IMR-90 (cell line): ENCODE measurements at regions not wholly inside any gene's neighbourhood (a gene's known extent, or its start where the extent isn't known, plus 50 kb on each side); places are given as distances from the start of the nearest gene placed in this dataset.

ENCODE experiments used
- ATAC-seq: fragments of 200-7000 bp; cut with Tn5 transposase; 2 replicates; pipeline ENCODE4 v1.9.1; 2020; ENCODE audit warnings: low read depth, mild to moderate bottlenecking, moderate library complexity
- BruUV-seq: library from RNA; stranded (reverse); fragments of 400-500 nt; replicated peaks from 2 replicates; lab custom pipeline; 2021; lab: Mats Ljungman, UMichigan
- CTCF ChIA-PET: fragments of 300-600 bp; formaldehyde crosslinking; extraction: SDS; loops from one replicate; lab custom pipeline; 2021; ENCODE audit warnings: antibody characterized with exemption; lab: Yijun Ruan, JAX
- POLR2A ChIA-PET: fragments of 300-600 bp; sonication (Branson Sonifier 250); formaldehyde crosslinking; loops from one replicate; lab custom pipeline; 2022; ENCODE audit warnings: antibody characterized with exemption; ENCODE audit not compliant: unreplicated experiment; lab: Charles Lee
- DNase-seq: peaks from one replicate; pipeline ENCODE4 v3.0.0; 2013
- H2AFZ ChIP-seq: replicated peaks from 2 replicates; pipeline ENCODE3; 2013; ENCODE audit warnings: low read length, mild to moderate bottlenecking; ENCODE audit not compliant: poor library complexity
- H2AK5ac ChIP-seq: 2 replicates; pipeline ENCODE4 v1.6.1; 2013; ENCODE audit warnings: low read depth, low read length, inconsistent platforms
- H2AK9ac ChIP-seq: replicated peaks from 2 replicates; pipeline ENCODE3; 2013; ENCODE audit warnings: mild to moderate bottlenecking, low read depth, low read length, moderate library complexity; ENCODE audit not compliant: poor library complexity
- H2BK120ac ChIP-seq: 2 replicates; pipeline ENCODE4 v1.6.1; 2013; ENCODE audit warnings: low read depth, low read length, inconsistent platforms
- H2BK15ac ChIP-seq: 3 replicates; pipeline ENCODE4 v1.6.1; 2013; ENCODE audit warnings: low read depth, low read length, inconsistent platforms
- H2BK20ac ChIP-seq: 2 replicates; pipeline ENCODE4 v1.6.1; 2013; ENCODE audit warnings: low read depth, mild to moderate bottlenecking, inconsistent platforms, low read length, moderate library complexity
- H2BK5ac ChIP-seq: 2 replicates; pipeline ENCODE4 v1.6.1; 2013; ENCODE audit warnings: mild to moderate bottlenecking, low read depth, low read length, inconsistent platforms; ENCODE audit not compliant: poor library complexity, severe bottlenecking
- H3K14ac ChIP-seq: replicated peaks from 2 replicates; pipeline ENCODE4 v1.6.1; 2013; ENCODE audit warnings: low read depth, low read length, inconsistent platforms
- H3K18ac ChIP-seq: 2 replicates; pipeline ENCODE4 v1.6.1; 2013; ENCODE audit warnings: low read depth, low read length, control low read depth
- H3K23ac ChIP-seq: 2 replicates; pipeline ENCODE4 v1.6.1; 2013; ENCODE audit warnings: low read depth, low read length, inconsistent platforms
- H3K27ac ChIP-seq: 2 replicates; pipeline ENCODE4 v1.5.1; 2013; ENCODE audit warnings: mild to moderate bottlenecking, control low read depth, low read length; ENCODE audit not compliant: insufficient read depth
- H3K27me3 ChIP-seq: 2 replicates; pipeline ENCODE4 v1.6.1; 2013; ENCODE audit warnings: low read length; ENCODE audit not compliant: control insufficient read depth, insufficient read depth
- H3K36me3 ChIP-seq: 2 replicates; pipeline ENCODE4 v1.6.1; 2013; ENCODE audit warnings: low read length, mixed read lengths; ENCODE audit not compliant: control insufficient read depth, insufficient read depth
- H3K4ac ChIP-seq: 2 replicates; pipeline ENCODE4 v1.6.1; 2013; ENCODE audit warnings: low read depth, low read length, inconsistent platforms
- H3K4me1 ChIP-seq: 2 replicates; pipeline ENCODE4 v1.6.1; 2013; ENCODE audit warnings: low read length, mixed read lengths; ENCODE audit not compliant: control insufficient read depth, insufficient read depth
- H3K4me2 ChIP-seq: 2 replicates; pipeline ENCODE4 v1.6.1; 2013; ENCODE audit warnings: low read depth, mild to moderate bottlenecking, control low read depth, low read length, moderate library complexity
- H3K4me3 ChIP-seq: 2 replicates; pipeline ENCODE4 v1.5.1; 2013; ENCODE audit warnings: low read depth, mild to moderate bottlenecking, control low read depth, low read length, moderate library complexity; ENCODE audit not compliant: insufficient read depth
- H3K56ac ChIP-seq: 2 replicates; pipeline ENCODE4 v1.6.1; 2013; ENCODE audit warnings: low read length, inconsistent platforms; ENCODE audit not compliant: insufficient read depth; ENCODE audit errors: extremely low read depth
- H3K79me1 ChIP-seq, 2 experiments: 2 replicates each; pipeline ENCODE4 v1.6.1; 2013; ENCODE audit warnings: low read length in 2 of 2, inconsistent platforms in 1 of 2, low read depth in 1 of 2
- H3K9ac ChIP-seq: 2 replicates; pipeline ENCODE4 v1.6.1; 2013; ENCODE audit warnings: low read depth, low read length, control low read depth
- H3K9me1 ChIP-seq: 2 replicates; pipeline ENCODE4 v1.6.1; 2013; ENCODE audit warnings: low read length, inconsistent platforms; ENCODE audit not compliant: insufficient read depth
- H3K9me3 ChIP-seq: 2 replicates; pipeline ENCODE4 v1.6.1; 2013; ENCODE audit warnings: low read length; ENCODE audit not compliant: control insufficient read depth, insufficient read depth
- H4K20me1 ChIP-seq: 2 replicates; pipeline ENCODE4 v1.6.1; 2013; ENCODE audit warnings: low read length, inconsistent platforms; ENCODE audit not compliant: insufficient read depth
- H4K5ac ChIP-seq: 2 replicates; pipeline ENCODE4 v1.6.1; 2013; ENCODE audit warnings: mild to moderate bottlenecking, low read depth, low read length, control low read depth
- H4K8ac ChIP-seq, 2 experiments: 2 replicates each; pipeline ENCODE4 v1.6.1; 2013; ENCODE audit warnings: low read depth in 2 of 2, low read length in 2 of 2, control low read depth in 1 of 2, inconsistent platforms in 1 of 2
- H4K91ac ChIP-seq: 2 replicates; pipeline ENCODE4 v1.6.1; 2013; ENCODE audit warnings: low read depth, low read length, inconsistent platforms; ENCODE audit not compliant: insufficient read depth
- BHLHE40 ChIP-seq: fragments of 150-350 bp; IDR thresholded peaks from 2 replicates; pipeline ENCODE4 v1.6.1; 2016; ENCODE audit warnings: mild to moderate bottlenecking, low read depth, low read length
- CEBPB ChIP-seq: IDR thresholded peaks from 2 replicates; pipeline ENCODE4 v1.6.1; 2012; ENCODE audit warnings: low read depth, low read length, improper control_type of control experiment
- FOS ChIP-seq: fragments of 150-350 bp; IDR thresholded peaks from 2 replicates; pipeline ENCODE4 v1.6.1; 2016; ENCODE audit warnings: low read depth, low read length
- MAFK ChIP-seq: IDR thresholded peaks from 2 replicates; pipeline ENCODE4 v1.6.1; 2012; ENCODE audit warnings: low read depth, low read length, improper control_type of control experiment
- MXI1 ChIP-seq: IDR thresholded peaks from 2 replicates; pipeline ENCODE4 v1.6.1; 2012; ENCODE audit warnings: low read depth, mild to moderate bottlenecking, low read length, moderate library complexity, borderline replicate concordance
- POLR2A ChIP-seq: IDR thresholded peaks from 2 replicates; pipeline ENCODE4 v1.6.1; 2012; ENCODE audit warnings: mild to moderate bottlenecking, low read depth, low read length
- RAD21 ChIP-seq: IDR thresholded peaks from 2 replicates; pipeline ENCODE4 v1.6.1; 2012; ENCODE audit warnings: low read length, improper control_type of control experiment
- RCOR1 ChIP-seq: IDR thresholded peaks from 2 replicates; pipeline ENCODE4 v1.6.1; 2012; ENCODE audit warnings: mild to moderate bottlenecking, low read length, improper control_type of control experiment; ENCODE audit not compliant: insufficient replicate concordance
- USF2 ChIP-seq: fragments of 150-350 bp; IDR thresholded peaks from 2 replicates; pipeline ENCODE4 v1.6.1; 2017; ENCODE audit warnings: mild to moderate bottlenecking, antibody characterized with exemption, low read length, low read depth
- WGBS, 2 experiments: methylation state at CpG; one replicate each; pipeline versions ENCODE4 v1.1.5 to v1.1.7; 2013; ENCODE audit warnings: missing lambda C conversion rate in 2 of 2; ENCODE audit not compliant: insufficient read length in 1 of 2; ENCODE audit errors: extremely low coverage in 2 of 2; 5-methylcytosine and 5-hydroxymethylcytosine counted together
- dilution Hi-C: fragments of 300-500 bp; cut with HindIII; formaldehyde crosslinking; loops from one replicate; pipeline ENCODE4 v1.14.3; 2018; ENCODE audit warnings: low sequenced_read_pairs; ENCODE audit not compliant: unreplicated experiment
- in situ Hi-C: fragments of 300-500 bp; cut with MboI; formaldehyde crosslinking; loops from 3 replicates; pipeline ENCODE4 v1.14.3; 2019; ENCODE audit warnings: low sequenced_read_pairs, inconsistent platforms, mixed read lengths
- intact Hi-C: fragments of 100-400 bp; cut with micrococcal nuclease; formaldehyde crosslinking; loops from 2 replicates; pipeline ENCODE4 v1.10.0; 2022

- Histone ChIP-seq H2BK20ac (no peak overlapping the region), H3K4me1 (no peaks in the 10 kb centered on the region), H2AK9ac (no peak overlapping the region), H3K27me3 (no peaks in the 10 kb centered on the region), H3K18ac (no peak overlapping the region), H3K4ac (no peak overlapping the region), H3K4me3 (no peak overlapping the region), H3K79me1 (no peaks in the 10 kb centered on the region), H3K36me3 (no peaks in the 10 kb centered on the region), H3K27ac (no peak overlapping the region), H2AK5ac (no peak overlapping the region), H3K4me2 (no peak overlapping the region), H3K14ac (no peak overlapping the region), H3K9me1 (no peaks in the 10 kb centered on the region), H3K23ac (no peak overlapping the region), H2BK5ac (no peak overlapping the region), H2AFZ (no peak overlapping the region), H2BK120ac (no peak overlapping the region), H2BK15ac (no peak overlapping the region), H3K9me3 (no peaks in the 10 kb centered on the region), H3K9ac (no peak overlapping the region), H3K56ac (no peak overlapping the region), H4K91ac (no peak overlapping the region), H4K5ac (no peak overlapping the region), H4K20me1 (no peaks in the 10 kb centered on the region), H4K8ac (no peak overlapping the region)
- ChIA-PET CTCF (no interaction called here), POLR2A (no interaction called here)
- in situ Hi-C loops (no loop called here), dilution Hi-C loops (no loop called here), intact Hi-C loops (no loop called here)
- BruUV-seq, result no TSS peak
- WGBS, 2 experiments, result 60% methylated on average over 2 of the region's 3 CpGs; no CpG with 5 or more reads in 1 of the 2 experiments
- DNase-seq (no peak), ATAC-seq (no peak)
- no peak for TF ChIP-seq RAD21
- TF ChIP-seq FOS, result no peak
- no peak for TF ChIP-seq POLR2A
- TF ChIP-seq USF2, result no peak
- TF ChIP-seq CEBPB, result no peak
- TF ChIP-seq BHLHE40, result no peak
- no peak for TF ChIP-seq MXI1
- TF ChIP-seq MAFK, result no peak
- TF ChIP-seq RCOR1, result no peak
Measured at GRCh38 chr4:79266136-79266535, 59.7 kb downstream of the NAA11 start.
